Loucy (cell line): ENCODE measurements at regions not wholly inside any gene's neighbourhood (a gene's known extent, or its start where the extent isn't known, plus 50 kb on each side); places are given as distances from the start of the nearest gene placed in this dataset.

Experiments
- CTCF ChIP-seq: fragments of 200-600 bp; sonication (generic); conservative IDR thresholded peaks from 2 replicates; pipeline ENCODE4 v1.5.1; 2014; ENCODE audit warnings: mild to moderate bottlenecking, antibody characterized with exemption, low read length
- EZH2phosphoT487 ChIP-seq: fragments of 200-600 bp; IDR thresholded peaks from 2 replicates; pipeline ENCODE4 v1.6.1; 2018; ENCODE audit warnings: antibody characterized with exemption, mild to moderate bottlenecking, moderate library complexity, borderline replicate concordance

- no peak for TF ChIP-seq CTCF
- TF ChIP-seq EZH2phosphoT487 = no peak
Measured at GRCh38 chr9:8158574-8158973, 359.0 kb upstream of the DMAC1 start.
